Endothelial cell of umbilical vein (primary cell): ENCODE measurements at regions not wholly inside any gene's neighbourhood (a gene's known extent, or its start where the extent isn't known, plus 50 kb on each side); places are given as distances from the start of the nearest gene placed in this dataset.

Experiments used
- BruUV-seq: library from RNA; stranded (reverse); fragments of 400-500 nt; replicated peaks from 2 replicates; lab custom pipeline; 2021; lab: Mats Ljungman, UMichigan
- CTCF ChIA-PET: fragments of 300-600, 350-600 bp; sonication (Branson Sonifier 250); formaldehyde crosslinking; loops from one replicate; lab custom pipeline; 2021; ENCODE audit warnings: antibody characterized with exemption, inconsistent platforms; lab: Charles Lee
- POLR2A ChIA-PET: fragments of 300-600, 350-600 bp; sonication (Branson Sonifier 250); formaldehyde crosslinking; loops from one replicate; lab custom pipeline; 2021; ENCODE audit warnings: antibody characterized with exemption, inconsistent platforms; lab: Charles Lee
- DNase-seq: peaks from one replicate; pipeline ENCODE4 v3.0.0-alpha.2; 2011; ENCODE audit warnings: low read depth, low spot score
- FAIRE-seq: peaks from 2 replicates; lab custom pipeline; 2011; peaks lifted over from hg19 to GRCh38; lab: Jason Lieb, UNC
- H2AFZ ChIP-seq: 2 replicates; pipeline ENCODE4 v1.6.0; 2012; ENCODE audit warnings: low read depth, low read length, control low read depth, inconsistent platforms
- H3K27ac ChIP-seq: 2 replicates; pipeline ENCODE4 v1.5.1; 2011; ENCODE audit warnings: low read depth, mild to moderate bottlenecking, control low read depth, low read length, moderate library complexity; ENCODE audit not compliant: insufficient read depth
- H3K27me3 ChIP-seq, 2 experiments: 2 replicates each; pipeline versions ENCODE4 v1.6.0 to v1.6.1; 2011; ENCODE audit warnings: low read length in 2 of 2, mixed read lengths in 1 of 2; ENCODE audit not compliant: control insufficient read depth in 2 of 2, insufficient read depth in 2 of 2
- H3K36me3 ChIP-seq, 2 experiments: 2 replicates in 1 of 2; 3 replicates in 1 of 2; pipeline ENCODE4 v1.5.1; 2011; ENCODE audit warnings: low read length in 2 of 2, mild to moderate bottlenecking in 1 of 2, moderate library complexity in 1 of 2; ENCODE audit not compliant: control insufficient read depth in 2 of 2, insufficient read depth in 2 of 2; ENCODE audit errors: extremely low read depth in 1 of 2
- H3K4me1 ChIP-seq: 3 replicates; pipeline ENCODE4 v1.5.1; 2011; ENCODE audit warnings: mild to moderate bottlenecking, low read length; ENCODE audit not compliant: control insufficient read depth, insufficient read depth; ENCODE audit errors: extremely low read depth
- H3K4me2 ChIP-seq: 2 replicates; pipeline ENCODE4 v1.6.1; 2011; ENCODE audit warnings: low read length, control low read depth, mixed read lengths; ENCODE audit not compliant: insufficient read depth
- H3K4me3 ChIP-seq, 3 experiments: fragments of 200-600 bp in 1 of 3; sonication (generic), shearing (Covaris generic) in 1 of 3; replicated peaks in 1 of 3; 2 replicates each; pipeline ENCODE4 v1.5.1; 2011 to 2016; ENCODE audit warnings: control low read depth in 3 of 3, low read length in 3 of 3, mild to moderate bottlenecking in 2 of 3, inconsistent platforms in 1 of 3, low read depth in 1 of 3, moderate library complexity in 1 of 3; ENCODE audit not compliant: insufficient read depth in 1 of 3
- H3K79me2 ChIP-seq: 2 replicates; pipeline ENCODE4 v1.6.0; 2012; ENCODE audit warnings: low read length, inconsistent platforms; ENCODE audit not compliant: control insufficient read depth, insufficient read depth
- H3K9ac ChIP-seq: replicated peaks from 2 replicates; pipeline ENCODE3; 2011; ENCODE audit warnings: low read length, control low read depth; ENCODE audit not compliant: insufficient read depth; ENCODE audit errors: extremely low read depth
- H3K9me1 ChIP-seq: replicated peaks from 3 replicates; pipeline ENCODE4 v1.6.0; 2011; ENCODE audit warnings: mild to moderate bottlenecking, low read length; ENCODE audit not compliant: control insufficient read depth, insufficient read depth; ENCODE audit errors: extremely low read depth
- H3K9me3 ChIP-seq: replicated peaks from 2 replicates; pipeline ENCODE4 v1.5.1; 2012; ENCODE audit warnings: low read length, inconsistent platforms; ENCODE audit not compliant: control insufficient read depth, insufficient read depth
- H4K20me1 ChIP-seq: replicated peaks from 2 replicates; pipeline ENCODE3; 2011; ENCODE audit warnings: mild to moderate bottlenecking, low read length; ENCODE audit not compliant: control insufficient read depth, insufficient read depth; ENCODE audit errors: extremely low read depth
- EZH2 ChIP-seq: IDR thresholded peaks from 2 replicates; pipeline ENCODE4 v1.6.1; 2012; ENCODE audit warnings: borderline replicate concordance, low read depth, mild to moderate bottlenecking, moderate library complexity, low read length, inconsistent platforms; ENCODE audit not compliant: severe bottlenecking
- FOS ChIP-seq: IDR thresholded peaks from 2 replicates; pipeline ENCODE4 v1.6.1; 2011; ENCODE audit warnings: mild to moderate bottlenecking, low read length, moderate library complexity, borderline replicate concordance; ENCODE audit not compliant: insufficient read depth
- GATA2 ChIP-seq: IDR thresholded peaks from 2 replicates; pipeline ENCODE4 v1.7.0; 2011; ENCODE audit warnings: low read depth, mild to moderate bottlenecking, moderate library complexity, mixed read lengths, low read length; ENCODE audit not compliant: insufficient read length, insufficient read depth
- JUN ChIP-seq: IDR thresholded peaks from 2 replicates; pipeline ENCODE4 v1.6.1; 2011; ENCODE audit warnings: borderline replicate concordance, low read depth; ENCODE audit not compliant: insufficient read length, insufficient read depth
- MYC ChIP-seq: IDR thresholded peaks from one replicate; pipeline ENCODE4 v1.6.1; 2011; ENCODE audit warnings: mild to moderate bottlenecking, low read depth, low read length
- POLR2A ChIP-seq: IDR thresholded peaks from 2 replicates; pipeline ENCODE4 v1.6.1; 2012; ENCODE audit warnings: low read depth, mild to moderate bottlenecking, control low read depth, low read length
- POLR2AphosphoS5 ChIP-seq: IDR thresholded peaks from 2 replicates; pipeline ENCODE4 v1.6.1; 2012; ENCODE audit warnings: low read depth, mild to moderate bottlenecking, control low read depth, low read length, moderate library complexity; ENCODE audit not compliant: insufficient read depth
- dilution Hi-C: fragments of 300-500 bp; cut with MboI; formaldehyde crosslinking; loops from one replicate; pipeline ENCODE4 v1.15.0; 2019; ENCODE audit warnings: low sequenced_read_pairs; ENCODE audit not compliant: extremely low pct_ligation_motif_present
- intact Hi-C: fragments of 100-400 bp; cut with micrococcal nuclease; formaldehyde crosslinking; loops from one replicate; pipeline ENCODE4 v1.10.0; 2022
- TF ChIP-seq, protein P1 (sequence below): IDR thresholded peaks from 2 replicates; pipeline ENCODE4 v1.6.1; 2011; ENCODE audit not compliant: insufficient read depth, insufficient read length
- TF ChIP-seq, protein P2 (sequence below), 2 donors: IDR thresholded peaks; 1 replicate in 1 of 2; 2 replicates in 1 of 2; pipeline ENCODE4 v1.5.1; 2011; ENCODE audit warnings: low read length in 2 of 2, mild to moderate bottlenecking in 2 of 2, moderate library complexity in 2 of 2, control low read depth in 1 of 2, inconsistent platforms in 1 of 2, low read depth in 1 of 2; ENCODE audit not compliant: insufficient read depth in 1 of 2; ENCODE audit errors: extremely low read depth in 1 of 2

DNA sequence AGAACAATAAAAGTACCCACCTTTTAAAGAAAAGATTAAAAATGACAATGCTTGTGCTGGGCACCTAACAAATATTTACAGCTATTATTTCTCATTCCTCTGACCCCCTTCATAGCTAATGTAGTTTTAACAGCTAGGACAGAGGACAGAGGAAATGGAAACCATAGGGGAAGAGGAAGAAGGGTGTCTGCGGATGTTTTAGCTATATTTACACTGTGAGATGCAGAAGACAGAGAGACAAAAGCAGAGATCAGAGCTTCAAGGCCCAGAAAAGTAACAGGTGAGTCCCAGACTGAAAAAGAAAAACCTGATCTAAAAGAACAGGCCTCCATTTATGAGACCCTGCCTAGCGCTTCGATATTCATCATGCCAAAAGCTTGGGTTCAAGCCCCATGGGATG lies 72.0 kb downstream of the ZNF281 start:
- dilution Hi-C loops = no loop called here
- no peaks in the 10 kb centered on the region for H3K79me2 ChIP-seq
- ChIA-PET CTCF (interaction anchor here (0.8 to 1.8 kb wide), 5 partner anchors 12 to 62 kb away, joined by 3 to 6 read pairs (median 3); no protein-coding TSS in a partner anchor), POLR2A (no interaction called here)
- H3K9ac ChIP-seq = no peak overlapping the region
- no peak overlapping the region for H3K4me3 ChIP-seq
- intact Hi-C loops = loop anchor here (2.0 kb wide), 2 partner anchors 79 to 145 kb away; no protein-coding TSS in a partner anchor
- H3K9me3 ChIP-seq = no peaks in the 10 kb centered on the region
- DNase-seq (no peak), FAIRE-seq (no peak)
- H3K27me3 ChIP-seq = no peaks in the 10 kb centered on the region
- H3K4me2 ChIP-seq = no peak overlapping the region
- no peak for TF ChIP-seq POLR2AphosphoS5
- TF ChIP-seq, protein P1, sequence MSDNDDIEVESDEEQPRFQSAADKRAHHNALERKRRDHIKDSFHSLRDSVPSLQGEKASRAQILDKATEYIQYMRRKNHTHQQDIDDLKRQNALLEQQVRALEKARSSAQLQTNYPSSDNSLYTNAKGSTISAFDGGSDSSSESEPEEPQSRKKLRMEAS = no peak
- no peak for TF ChIP-seq FOS
- TF ChIP-seq POLR2A = no peak
- TF ChIP-seq JUN = no peak
- no peak for TF ChIP-seq EZH2
- TF ChIP-seq MYC = no peak
- no peak for TF ChIP-seq GATA2
- TF ChIP-seq, protein P2, sequence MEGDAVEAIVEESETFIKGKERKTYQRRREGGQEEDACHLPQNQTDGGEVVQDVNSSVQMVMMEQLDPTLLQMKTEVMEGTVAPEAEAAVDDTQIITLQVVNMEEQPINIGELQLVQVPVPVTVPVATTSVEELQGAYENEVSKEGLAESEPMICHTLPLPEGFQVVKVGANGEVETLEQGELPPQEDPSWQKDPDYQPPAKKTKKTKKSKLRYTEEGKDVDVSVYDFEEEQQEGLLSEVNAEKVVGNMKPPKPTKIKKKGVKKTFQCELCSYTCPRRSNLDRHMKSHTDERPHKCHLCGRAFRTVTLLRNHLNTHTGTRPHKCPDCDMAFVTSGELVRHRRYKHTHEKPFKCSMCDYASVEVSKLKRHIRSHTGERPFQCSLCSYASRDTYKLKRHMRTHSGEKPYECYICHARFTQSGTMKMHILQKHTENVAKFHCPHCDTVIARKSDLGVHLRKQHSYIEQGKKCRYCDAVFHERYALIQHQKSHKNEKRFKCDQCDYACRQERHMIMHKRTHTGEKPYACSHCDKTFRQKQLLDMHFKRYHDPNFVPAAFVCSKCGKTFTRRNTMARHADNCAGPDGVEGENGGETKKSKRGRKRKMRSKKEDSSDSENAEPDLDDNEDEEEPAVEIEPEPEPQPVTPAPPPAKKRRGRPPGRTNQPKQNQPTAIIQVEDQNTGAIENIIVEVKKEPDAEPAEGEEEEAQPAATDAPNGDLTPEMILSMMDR (IDR thresholded peaks at IDR 0.05; ENCODE audit: extremely low read depth in 1 of 2, insufficient read depth in 1 of 2, low read depth in 1 of 2, low read length in 2 of 2) = no peak
- H3K4me1 ChIP-seq = peaks cover 13% of the 10 kb centered on the region
- H4K20me1 ChIP-seq = no peaks in the 10 kb centered on the region
- no peaks in the 10 kb centered on the region for H3K36me3 ChIP-seq
- no peaks in the 10 kb centered on the region for H3K9me1 ChIP-seq
- no TSS peak for BruUV-seq
- no peak overlapping the region for H3K27ac ChIP-seq
- H2AFZ ChIP-seq = no peak overlapping the region
